ENCODE measurements at regions not wholly inside any gene's neighbourhood (a gene's known extent, or its start where the extent isn't known, plus 50 kb on each side); places are given as distances from the start of the nearest gene placed in this dataset.

GRCh38 chr10:32109603-32110002, 53.4 kb upstream of the KIF5B start:
- H3K27ac ChIP-seq = no peak overlapping the region
- no peak for TF ChIP-seq CTCF (IDR thresholded peaks at IDR 0.05)
- TF ChIP-seq ZFX (IDR thresholded peaks at IDR 0.05; ENCODE audit: borderline replicate concordance) = no peak

Measured in 22Rv1 (cell line).